Neural cell (in vitro differentiated cells): ENCODE measurements at regions not wholly inside any gene's neighbourhood (a gene's known extent, or its start where the extent isn't known, plus 50 kb on each side); places are given as distances from the start of the nearest gene placed in this dataset.

Experiments
- CTCF ChIP-seq: fragments of 450-650 bp; IDR thresholded peaks from 2 replicates; pipeline ENCODE4 v1.5.1; 2014; ENCODE audit warnings: antibody characterized with exemption, mild to moderate bottlenecking, moderate library complexity; ENCODE audit not compliant: poor library complexity, severe bottlenecking
- EZH2 ChIP-seq: fragments of 200-600, 300-800 bp; shearing (Covaris generic), sonication (generic); IDR thresholded peaks from 2 replicates; pipeline ENCODE4 v1.6.1; 2014; ENCODE audit warnings: antibody characterized with exemption, low read length, borderline replicate concordance, mild to moderate bottlenecking; ENCODE audit not compliant: insufficient read depth, poor library complexity, severe bottlenecking
- RAD21 ChIP-seq: fragments of 450-650 bp; conservative IDR thresholded peaks from 2 replicates; pipeline ENCODE4 v1.6.1; 2014; ENCODE audit warnings: antibody characterized with exemption, mild to moderate bottlenecking, moderate library complexity
- REST ChIP-seq: IDR thresholded peaks from 2 replicates; pipeline ENCODE4 v1.6.1; 2012; ENCODE audit warnings: borderline replicate concordance
- SMC3 ChIP-seq: fragments of 450-650 bp; conservative IDR thresholded peaks from 2 replicates; pipeline ENCODE4 v1.6.1; 2014; ENCODE audit warnings: antibody characterized with exemption, mild to moderate bottlenecking, moderate library complexity; ENCODE audit not compliant: poor library complexity
- TAF1 ChIP-seq: IDR thresholded peaks from 2 replicates; pipeline ENCODE4 v1.6.1; 2012; ENCODE audit warnings: low read depth

GRCh38 chr11:23727794-23728193, 769.1 kb upstream of the LUZP2 start:
- TF ChIP-seq CTCF (no peak), REST (no peak), EZH2 (no peak), TAF1 (no peak), RAD21 (no peak), SMC3 (no peak)
